AG09309 (cell line): ENCODE measurements at regions not wholly inside any gene's neighbourhood (a gene's known extent, or its start where the extent isn't known, plus 50 kb on each side); places are given as distances from the start of the nearest gene placed in this dataset.

Experiments
- DNase-seq: peaks from one replicate; pipeline ENCODE4 v3.0.0-alpha.2; 2010; ENCODE audit warnings: low read depth
- H3K4me3 ChIP-seq: 2 replicates; pipeline ENCODE4 v1.5.1; 2011; ENCODE audit warnings: mild to moderate bottlenecking, low read depth, low read length, moderate library complexity; ENCODE audit not compliant: control insufficient read depth
- TF ChIP-seq, protein P1 (sequence below): IDR thresholded peaks from 2 replicates; pipeline ENCODE4 v1.5.1; 2011; ENCODE audit warnings: mild to moderate bottlenecking, low read depth, low read length, inconsistent platforms; ENCODE audit not compliant: insufficient read depth, control insufficient read depth; ENCODE audit errors: missing control alignments

DNA sequence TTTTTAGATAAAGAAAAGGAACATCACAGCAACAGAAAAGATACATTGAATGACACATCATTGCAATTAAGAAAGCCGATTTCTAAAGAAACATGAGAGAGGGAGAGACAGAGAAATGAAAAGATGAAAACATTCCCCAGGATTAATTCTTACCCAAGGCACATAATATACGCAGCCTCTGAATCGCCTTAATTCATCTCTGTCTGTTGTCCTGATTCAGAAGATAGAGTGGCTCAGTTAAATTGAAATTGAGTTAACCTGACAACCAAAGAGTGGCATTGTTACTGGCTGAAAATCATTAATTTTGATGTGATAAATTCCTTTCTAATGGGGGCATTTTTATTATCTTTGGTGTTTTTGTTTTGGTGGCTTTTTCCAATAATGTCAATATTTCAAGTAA is 701.9 kb downstream of the EDEM1 start:
- H3K4me3 ChIP-seq: no peak overlapping the region
- TF ChIP-seq, protein P1, sequence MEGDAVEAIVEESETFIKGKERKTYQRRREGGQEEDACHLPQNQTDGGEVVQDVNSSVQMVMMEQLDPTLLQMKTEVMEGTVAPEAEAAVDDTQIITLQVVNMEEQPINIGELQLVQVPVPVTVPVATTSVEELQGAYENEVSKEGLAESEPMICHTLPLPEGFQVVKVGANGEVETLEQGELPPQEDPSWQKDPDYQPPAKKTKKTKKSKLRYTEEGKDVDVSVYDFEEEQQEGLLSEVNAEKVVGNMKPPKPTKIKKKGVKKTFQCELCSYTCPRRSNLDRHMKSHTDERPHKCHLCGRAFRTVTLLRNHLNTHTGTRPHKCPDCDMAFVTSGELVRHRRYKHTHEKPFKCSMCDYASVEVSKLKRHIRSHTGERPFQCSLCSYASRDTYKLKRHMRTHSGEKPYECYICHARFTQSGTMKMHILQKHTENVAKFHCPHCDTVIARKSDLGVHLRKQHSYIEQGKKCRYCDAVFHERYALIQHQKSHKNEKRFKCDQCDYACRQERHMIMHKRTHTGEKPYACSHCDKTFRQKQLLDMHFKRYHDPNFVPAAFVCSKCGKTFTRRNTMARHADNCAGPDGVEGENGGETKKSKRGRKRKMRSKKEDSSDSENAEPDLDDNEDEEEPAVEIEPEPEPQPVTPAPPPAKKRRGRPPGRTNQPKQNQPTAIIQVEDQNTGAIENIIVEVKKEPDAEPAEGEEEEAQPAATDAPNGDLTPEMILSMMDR: no peak
- DNase-seq: no peak

- TF ChIP-seq, protein P1: no peak
- H3K4me3 ChIP-seq: no peak overlapping the region
- DNase-seq: no peak
Observed at GRCh38 chr3:5891711-5892110, 704.2 kb downstream of the EDEM1 start.

DNA sequence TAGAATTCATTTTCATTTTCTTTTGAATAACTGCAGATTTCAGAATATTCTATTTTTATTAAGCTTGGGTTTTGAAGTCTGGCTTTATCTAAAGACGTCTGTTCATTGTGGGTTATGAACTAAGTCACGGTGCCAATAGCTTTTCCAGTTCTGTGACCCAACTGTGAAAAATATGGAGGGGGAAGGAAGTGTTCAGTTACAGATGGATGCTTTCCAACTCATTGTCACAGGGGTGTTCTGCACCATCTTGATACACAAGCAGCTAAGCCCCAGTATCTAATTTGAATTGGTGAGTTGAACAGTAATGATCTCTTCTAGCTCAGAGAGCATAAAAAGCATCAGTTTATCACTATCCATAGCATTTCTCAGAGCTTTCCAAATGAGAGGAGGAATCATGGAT is 710.6 kb downstream of the EDEM1 start:
- H3K4me3 ChIP-seq: no peak overlapping the region
- TF ChIP-seq, protein P1: no peak
- DNase-seq: no peak

DNA sequence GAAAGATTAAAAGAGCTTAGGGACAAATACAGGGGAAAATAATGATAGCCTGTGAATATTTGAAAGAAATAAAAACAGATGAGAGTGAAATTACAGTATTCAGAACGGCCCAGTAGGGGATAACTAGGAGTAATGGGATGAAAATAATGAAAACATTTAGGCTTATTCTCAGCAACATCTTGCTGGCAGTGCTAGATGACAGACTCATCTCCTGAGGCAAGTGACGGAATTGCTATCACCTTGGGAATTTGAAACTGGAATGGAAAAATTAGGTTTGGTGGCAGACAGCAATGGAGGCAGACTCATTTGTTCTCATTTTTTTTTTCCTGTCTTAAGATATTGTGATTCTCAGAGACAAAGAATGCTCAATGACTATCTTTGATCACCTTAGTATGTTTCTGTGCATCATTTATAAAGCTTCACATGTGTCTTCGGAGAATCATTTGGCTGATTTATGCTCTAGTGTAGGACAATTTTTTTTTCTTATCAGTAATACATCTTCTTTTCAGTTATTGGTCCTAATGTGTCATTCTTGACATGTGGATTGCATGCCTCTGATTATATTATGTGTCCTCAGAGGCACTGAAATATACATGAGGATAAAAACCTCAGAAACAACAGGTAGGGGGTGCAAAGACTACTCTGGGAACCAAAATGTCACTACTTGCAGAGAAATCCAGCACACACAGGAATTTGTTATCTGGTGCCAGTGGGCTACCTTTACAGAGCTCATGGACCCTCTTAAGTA is 711.7 kb downstream of the EDEM1 start:
- DNase-seq: no peak

DNA sequence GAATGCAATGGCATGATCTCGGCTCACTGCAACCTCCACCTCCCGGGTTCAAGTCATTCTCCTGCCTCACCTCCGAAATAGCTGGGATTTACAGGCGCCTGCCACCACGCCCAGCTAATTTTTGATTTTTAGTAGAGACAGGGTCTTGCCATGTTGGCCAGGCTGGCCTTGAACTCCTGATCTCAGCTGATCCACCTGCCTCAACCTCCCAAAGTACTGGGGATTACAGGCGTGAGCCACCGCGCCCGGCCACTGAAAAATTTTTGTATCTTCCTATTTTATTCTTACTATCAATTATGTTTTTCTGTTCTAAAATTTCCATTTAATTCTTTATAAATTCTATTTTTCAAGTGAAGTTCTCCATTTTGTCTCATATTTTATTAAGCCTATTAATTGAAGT is 730.4 kb downstream of the EDEM1 start:
- no peak overlapping the region for H3K4me3 ChIP-seq
- TF ChIP-seq, protein P1: no peak
- no peak for DNase-seq

More for the DNA sequence above, 711.7 kb downstream of the EDEM1 start:
- TF ChIP-seq, protein P1: no peak
- no peak overlapping the region for H3K4me3 ChIP-seq

GRCh38 chr3:5918626-5919025 is 731.1 kb downstream of the EDEM1 start:
- TF ChIP-seq, protein P1: no peak
- H3K4me3 ChIP-seq: no peak overlapping the region
- no peak for DNase-seq
